Mammary epithelial cell (primary cell): ENCODE measurements at regions not wholly inside any gene's neighbourhood (a gene's known extent, or its start where the extent isn't known, plus 50 kb on each side); places are given as distances from the start of the nearest gene placed in this dataset.

Source experiments
- CTCF ChIP-seq, 2 donors: IDR thresholded peaks in 1 of 2; conservative IDR thresholded peaks in 1 of 2; 2 replicates each; pipeline ENCODE4 v1.5.1; 2011 to 2012; ENCODE audit warnings: inconsistent platforms in 2 of 2, low read length in 2 of 2, mild to moderate bottlenecking in 2 of 2, control low read depth in 1 of 2, low read depth in 1 of 2; ENCODE audit not compliant: insufficient read depth in 1 of 2; ENCODE audit errors: extremely low read depth in 1 of 2
- EZH2 ChIP-seq: IDR thresholded peaks from 2 replicates; pipeline ENCODE4 v1.6.1; 2012; ENCODE audit warnings: low read length, inconsistent platforms, borderline replicate concordance

GRCh38 chr17:72311004-72311403, 190.2 kb downstream of the SOX9 start:
- TF ChIP-seq CTCF (conservative IDR thresholded peaks at IDR 0.05 in 1 of 2, IDR thresholded peaks at IDR 0.05 in 1 of 2; ENCODE audit: extremely low read depth in 1 of 2, insufficient read depth in 1 of 2, low read depth in 1 of 2, low read length in 2 of 2) (no peak), EZH2 (no peak)
